MCF 10A (cell line): ENCODE measurements at regions not wholly inside any gene's neighbourhood (a gene's known extent, or its start where the extent isn't known, plus 50 kb on each side); places are given as distances from the start of the nearest gene placed in this dataset.

ENCODE experiments used
- BruUV-seq: library from RNA; stranded (reverse); fragments of 400-500 nt; replicated peaks from 2 replicates; lab custom pipeline; 2021; lab: Mats Ljungman, UMichigan
- CTCF ChIA-PET: fragments of 300-600 bp; sonication (Branson Sonifier 250); formaldehyde crosslinking; extraction: SDS; loops from one replicate; lab custom pipeline; 2021; ENCODE audit warnings: antibody characterized with exemption, inconsistent platforms; lab: Yijun Ruan, JAX
- POLR2A ChIA-PET: fragments of 300-600, 350-650 bp; sonication (Branson Sonifier 250); formaldehyde crosslinking; extraction: SDS; loops from one replicate; lab custom pipeline; 2020; ENCODE audit warnings: antibody characterized with exemption, inconsistent platforms; lab: Yijun Ruan, JAX
- DNase-seq: peaks from one replicate; pipeline ENCODE4 v3.0.0-alpha.2; 2018; ENCODE audit not compliant: unreplicated experiment
- H3K27ac Mint-ChIP-seq: one replicate; pipeline ENCODE4 v1.8.0; 2022; ENCODE audit warnings: mild to moderate bottlenecking, low read depth, mixed read lengths; ENCODE audit not compliant: unreplicated experiment
- H3K27me3 Mint-ChIP-seq: one replicate; pipeline ENCODE4 v1.8.0; 2022; ENCODE audit warnings: mixed read lengths; ENCODE audit not compliant: insufficient read depth, unreplicated experiment
- H3K36me3 Mint-ChIP-seq: one replicate; pipeline ENCODE4 v1.8.0; 2022; ENCODE audit warnings: mild to moderate bottlenecking, moderate library complexity, mixed read lengths; ENCODE audit not compliant: insufficient read depth, unreplicated experiment
- H3K4me1 Mint-ChIP-seq: one replicate; pipeline ENCODE4 v1.8.0; 2022; ENCODE audit warnings: mixed read lengths; ENCODE audit not compliant: insufficient read depth, unreplicated experiment
- H3K4me3 Mint-ChIP-seq: one replicate; pipeline ENCODE4 v1.8.0; 2022; ENCODE audit warnings: mild to moderate bottlenecking, moderate library complexity, mixed read lengths; ENCODE audit not compliant: unreplicated experiment
- H3K9me3 Mint-ChIP-seq: one replicate; pipeline ENCODE4 v1.8.0; 2022; ENCODE audit warnings: mixed read lengths; ENCODE audit not compliant: unreplicated experiment
- intact Hi-C: fragments of 100-400 bp; cut with micrococcal nuclease; formaldehyde crosslinking; loops from 2 replicates; pipeline ENCODE4 v1.14.1; 2022
- TF ChIP-seq, protein P1 (sequence below): fragments of 200-600 bp; IDR thresholded peaks from one replicate; pipeline ENCODE4 v1.8.0; 2022; ENCODE audit warnings: antibody characterized with exemption, mild to moderate bottlenecking; ENCODE audit not compliant: unreplicated experiment

DNA sequence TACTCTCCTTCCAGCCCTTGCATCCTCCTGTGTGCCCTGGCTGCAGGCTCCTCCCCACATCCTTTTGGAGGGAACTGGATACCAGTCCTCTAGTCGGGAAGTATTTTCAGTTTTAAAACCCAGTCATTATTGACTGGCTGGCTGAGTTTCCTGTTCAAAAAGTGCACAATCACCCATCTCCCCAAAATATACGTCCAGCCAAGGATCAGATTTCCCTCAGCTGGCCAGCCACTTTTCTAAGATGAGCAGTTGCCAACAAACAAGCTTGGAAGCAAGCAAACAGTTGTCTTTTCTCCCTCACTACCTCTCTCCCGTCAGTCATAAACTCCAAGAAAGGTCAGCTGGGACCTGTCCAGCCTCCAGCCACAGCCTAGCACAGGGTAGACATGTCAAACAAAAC is 147.7 kb upstream of the GALNT15 start:
- Mint-ChIP-seq H3K27me3 (no peaks in the 10 kb centered on the region), H3K9me3 (no peaks in the 10 kb centered on the region), H3K27ac (no peak overlapping the region), H3K36me3 (no peaks in the 10 kb centered on the region), H3K4me3 (no peak overlapping the region), H3K4me1 (no peaks in the 10 kb centered on the region)
- ChIA-PET CTCF (no interaction called here), POLR2A (interaction anchor here (0.6 kb wide), 1 partner anchor 237 kb away, joined by 3 read pairs; no protein-coding TSS in a partner anchor)
- BruUV-seq, result no TSS peak
- TF ChIP-seq, protein P1, sequence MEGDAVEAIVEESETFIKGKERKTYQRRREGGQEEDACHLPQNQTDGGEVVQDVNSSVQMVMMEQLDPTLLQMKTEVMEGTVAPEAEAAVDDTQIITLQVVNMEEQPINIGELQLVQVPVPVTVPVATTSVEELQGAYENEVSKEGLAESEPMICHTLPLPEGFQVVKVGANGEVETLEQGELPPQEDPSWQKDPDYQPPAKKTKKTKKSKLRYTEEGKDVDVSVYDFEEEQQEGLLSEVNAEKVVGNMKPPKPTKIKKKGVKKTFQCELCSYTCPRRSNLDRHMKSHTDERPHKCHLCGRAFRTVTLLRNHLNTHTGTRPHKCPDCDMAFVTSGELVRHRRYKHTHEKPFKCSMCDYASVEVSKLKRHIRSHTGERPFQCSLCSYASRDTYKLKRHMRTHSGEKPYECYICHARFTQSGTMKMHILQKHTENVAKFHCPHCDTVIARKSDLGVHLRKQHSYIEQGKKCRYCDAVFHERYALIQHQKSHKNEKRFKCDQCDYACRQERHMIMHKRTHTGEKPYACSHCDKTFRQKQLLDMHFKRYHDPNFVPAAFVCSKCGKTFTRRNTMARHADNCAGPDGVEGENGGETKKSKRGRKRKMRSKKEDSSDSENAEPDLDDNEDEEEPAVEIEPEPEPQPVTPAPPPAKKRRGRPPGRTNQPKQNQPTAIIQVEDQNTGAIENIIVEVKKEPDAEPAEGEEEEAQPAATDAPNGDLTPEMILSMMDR, result no peak
- intact Hi-C loops, result no loop called here
- DNase-seq, result no peak

DNA sequence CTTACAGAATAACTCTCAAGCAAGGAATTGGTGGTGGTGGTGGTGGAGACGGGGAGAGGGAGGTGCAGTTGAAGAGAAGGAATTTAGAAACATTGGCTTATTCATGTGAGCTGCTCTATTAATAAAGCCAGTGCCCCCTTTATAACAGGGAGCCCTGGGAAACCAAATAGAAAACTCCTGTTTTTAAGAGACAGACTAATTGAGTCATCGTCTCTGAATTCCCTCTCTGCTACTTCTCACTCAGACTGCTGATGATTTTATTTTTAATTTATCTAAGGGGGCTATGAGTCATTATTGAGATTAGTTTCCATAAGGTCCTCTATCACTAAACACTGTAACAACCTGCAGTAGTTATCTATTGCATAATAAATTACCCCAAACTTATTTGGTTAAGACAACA is 145.9 kb upstream of the GALNT15 start:
- TF ChIP-seq, protein P1, result no peak
- ChIA-PET CTCF (interaction anchor here (0.5 kb wide), 1 partner anchor 243 kb away, joined by 3 read pairs; no protein-coding TSS in a partner anchor), POLR2A (no interaction called here)
- Mint-ChIP-seq H3K36me3 (no peaks in the 10 kb centered on the region), H3K4me3 (no peak overlapping the region), H3K27me3 (no peaks in the 10 kb centered on the region), H3K9me3 (no peaks in the 10 kb centered on the region), H3K4me1 (no peaks in the 10 kb centered on the region), H3K27ac (no peak overlapping the region)
- no peak for DNase-seq
- no TSS peak for BruUV-seq
- intact Hi-C loops, result no loop called here

DNA sequence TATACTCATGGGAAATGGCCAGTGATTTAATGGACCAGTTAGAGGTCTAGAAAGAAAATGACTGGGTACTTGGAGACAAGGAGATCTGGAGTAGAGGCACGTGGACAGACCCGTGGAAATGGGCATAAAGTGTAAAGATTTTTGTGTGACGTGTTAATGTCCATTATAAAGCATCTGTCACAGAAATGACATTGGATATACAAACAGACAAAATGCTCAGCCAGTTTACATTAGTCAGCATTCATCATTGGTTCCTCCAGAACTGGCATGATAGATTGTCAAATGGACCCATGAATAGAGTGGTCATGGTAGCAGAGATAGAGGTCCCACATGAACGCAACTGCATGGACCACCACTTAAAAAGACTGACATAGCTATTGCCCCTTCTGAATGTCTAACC is 144.1 kb upstream of the GALNT15 start:
- Mint-ChIP-seq H3K27me3 (no peaks in the 10 kb centered on the region), H3K4me3 (no peak overlapping the region), H3K27ac (no peak overlapping the region), H3K36me3 (no peaks in the 10 kb centered on the region), H3K4me1 (no peaks in the 10 kb centered on the region), H3K9me3 (no peaks in the 10 kb centered on the region)
- CTCF ChIA-PET, result interaction anchor here (2.7 kb wide), 1 partner anchor 18 kb away, joined by 13 read pairs; no protein-coding TSS in a partner anchor
- no TSS peak for BruUV-seq
- DNase-seq, result no peak
- intact Hi-C loops, result no loop called here
- POLR2A ChIA-PET, result interaction anchor here (0.6 kb wide), 1 partner anchor 14 kb away, joined by 3 read pairs; no protein-coding TSS in a partner anchor
- TF ChIP-seq, protein P1, result no peak

GRCh38 chr3:16031434-16031833 is 143.0 kb upstream of the GALNT15 start:
- no peaks in the 10 kb centered on the region for H3K4me1 Mint-ChIP-seq
- intact Hi-C loops, result no loop called here
- no peak for DNase-seq
- no peak overlapping the region for H3K4me3 Mint-ChIP-seq
- BruUV-seq, result no TSS peak
- H3K27me3 Mint-ChIP-seq, result no peaks in the 10 kb centered on the region
- ChIA-PET POLR2A (interaction anchor here (0.7 kb wide), 1 partner anchor 23 kb away, joined by 3 read pairs; no protein-coding TSS in a partner anchor), CTCF (interaction anchor here (0.8 to 2.7 kb wide), 2 partner anchors 17 to 401 kb away, joined by 3 to 13 read pairs; no protein-coding TSS in a partner anchor)
- TF ChIP-seq, protein P1, result no peak
- peaks cover 5% of the 10 kb centered on the region for H3K9me3 Mint-ChIP-seq
- no peaks in the 10 kb centered on the region for H3K36me3 Mint-ChIP-seq
- no peak overlapping the region for H3K27ac Mint-ChIP-seq
